Activated naive CD4-positive, alpha-beta T cell treated with anti-CD3 and anti-CD28 coated beads for 36 hours (primary cell): ENCODE measurements at regions not wholly inside any gene's neighbourhood (a gene's known extent, or its start where the extent isn't known, plus 50 kb on each side); places are given as distances from the start of the nearest gene placed in this dataset.

Experiments
- CTCF ChIA-PET: fragments of 350-600 bp; sonication (Branson Sonifier 250); formaldehyde crosslinking; loops from one replicate; lab custom pipeline; 2021; ENCODE audit warnings: antibody characterized with exemption; lab: Charles Lee
- DNase-seq: peaks from one replicate; pipeline ENCODE4 v3.0.0-alpha.2; 2020
- H3K27ac Mint-ChIP-seq: one replicate; pipeline ENCODE4 v1.8.0; 2021; ENCODE audit warnings: mild to moderate bottlenecking, mixed read lengths
- H3K27me3 Mint-ChIP-seq: one replicate; pipeline ENCODE4 v1.8.0; 2021; ENCODE audit warnings: low read depth, mixed read lengths
- H3K36me3 Mint-ChIP-seq: one replicate; pipeline ENCODE4 v1.8.0; 2021; ENCODE audit warnings: low read depth, mixed read lengths
- H3K4me1 Mint-ChIP-seq: one replicate; pipeline ENCODE4 v1.8.0; 2021; ENCODE audit warnings: low read depth, mixed read lengths
- H3K4me3 Mint-ChIP-seq: one replicate; pipeline ENCODE4 v1.8.0; 2021; ENCODE audit warnings: mild to moderate bottlenecking, moderate library complexity, mixed read lengths
- H3K9me3 Mint-ChIP-seq: one replicate; pipeline ENCODE4 v1.8.0; 2021; ENCODE audit warnings: mixed read lengths
- intact Hi-C: fragments of 100-400 bp; cut with micrococcal nuclease; formaldehyde crosslinking; loops from one replicate; pipeline ENCODE4 v1.15.1; 2023

GRCh38 chr5:164876793-164877192 lies 1371.4 kb downstream of the MAT2B start:
- CTCF ChIA-PET = no interaction called here

GRCh38 chr5:164881442-164881841 lies 1376.0 kb downstream of the MAT2B start:
- CTCF ChIA-PET = no interaction called here
- intact Hi-C loops = no loop called here
- no peak overlapping the region for H3K4me3 Mint-ChIP-seq
- DNase-seq = no peak
- no peak overlapping the region for H3K27ac Mint-ChIP-seq
- no peaks in the 10 kb centered on the region for H3K4me1 Mint-ChIP-seq
- no peaks in the 10 kb centered on the region for H3K36me3 Mint-ChIP-seq
- H3K27me3 Mint-ChIP-seq = no peaks in the 10 kb centered on the region
- H3K9me3 Mint-ChIP-seq = peaks cover 10% of the 10 kb centered on the region

More at GRCh38 chr5:164876793-164877192, 1371.4 kb downstream of the MAT2B start:
- no peak for DNase-seq
- H3K4me3 Mint-ChIP-seq = no peak overlapping the region
- no peaks in the 10 kb centered on the region for H3K27me3 Mint-ChIP-seq
- no peaks in the 10 kb centered on the region for H3K36me3 Mint-ChIP-seq
- H3K4me1 Mint-ChIP-seq = no peaks in the 10 kb centered on the region
- peaks cover 26% of the 10 kb centered on the region for H3K9me3 Mint-ChIP-seq
- intact Hi-C loops = no loop called here
- no peak overlapping the region for H3K27ac Mint-ChIP-seq

GRCh38 chr5:164885179-164885578 lies 1379.8 kb downstream of the MAT2B start:
- Mint-ChIP-seq H3K27ac (no peak overlapping the region), H3K27me3 (no peaks in the 10 kb centered on the region), H3K4me1 (no peaks in the 10 kb centered on the region), H3K36me3 (no peaks in the 10 kb centered on the region), H3K9me3 (peaks cover 7% of the 10 kb centered on the region), H3K4me3 (no peak overlapping the region)
- CTCF ChIA-PET = no interaction called here
- DNase-seq = no peak
- intact Hi-C loops = no loop called here

GRCh38 chr5:164893071-164893470 lies 1387.7 kb downstream of the MAT2B start:
- Mint-ChIP-seq H3K9me3 (peaks cover 12% of the 10 kb centered on the region), H3K4me1 (no peaks in the 10 kb centered on the region), H3K4me3 (no peak overlapping the region), H3K27ac (no peak overlapping the region), H3K36me3 (no peaks in the 10 kb centered on the region), H3K27me3 (no peaks in the 10 kb centered on the region)
- CTCF ChIA-PET = no interaction called here
- intact Hi-C loops = no loop called here
- no peak for DNase-seq

GRCh38 chr5:164898705-164899104 lies 1393.3 kb downstream of the MAT2B start:
- no peak for DNase-seq
- intact Hi-C loops = no loop called here
- peaks cover 14% of the 10 kb centered on the region for H3K9me3 Mint-ChIP-seq
- H3K4me3 Mint-ChIP-seq = no peak overlapping the region
- H3K27me3 Mint-ChIP-seq = no peaks in the 10 kb centered on the region
- H3K36me3 Mint-ChIP-seq = no peaks in the 10 kb centered on the region
- no peak overlapping the region for H3K27ac Mint-ChIP-seq
- CTCF ChIA-PET = no interaction called here
- H3K4me1 Mint-ChIP-seq = no peaks in the 10 kb centered on the region

GRCh38 chr5:164909673-164910072 lies 1404.3 kb downstream of the MAT2B start:
- CTCF ChIA-PET = interaction anchor here (0.6 kb wide), 1 partner anchor 526 kb away, joined by 3 read pairs; no protein-coding TSS in a partner anchor

GRCh38 chr5:164921722-164922121 lies 1416.3 kb downstream of the MAT2B start:
- intact Hi-C loops = no loop called here

More at GRCh38 chr5:164909673-164910072, 1404.3 kb downstream of the MAT2B start:
- intact Hi-C loops = no loop called here
- Mint-ChIP-seq H3K4me3 (no peak overlapping the region), H3K27me3 (no peaks in the 10 kb centered on the region), H3K36me3 (no peaks in the 10 kb centered on the region), H3K4me1 (no peaks in the 10 kb centered on the region), H3K27ac (no peak overlapping the region), H3K9me3 (peaks cover 5% of the 10 kb centered on the region)
- no peak for DNase-seq

GRCh38 chr5:164934039-164934438 lies 1428.6 kb downstream of the MAT2B start:
- intact Hi-C loops = no loop called here
- no peak for DNase-seq
- Mint-ChIP-seq H3K36me3 (no peaks in the 10 kb centered on the region), H3K27me3 (no peaks in the 10 kb centered on the region), H3K27ac (no peak overlapping the region), H3K4me1 (no peaks in the 10 kb centered on the region), H3K4me3 (no peak overlapping the region), H3K9me3 (peaks cover 29% of the 10 kb centered on the region)
- CTCF ChIA-PET = no interaction called here

More at GRCh38 chr5:164921722-164922121, 1416.3 kb downstream of the MAT2B start:
- no peak for DNase-seq
- H3K4me3 Mint-ChIP-seq = no peak overlapping the region
- H3K27ac Mint-ChIP-seq = no peak overlapping the region
- CTCF ChIA-PET = no interaction called here
- H3K4me1 Mint-ChIP-seq = no peaks in the 10 kb centered on the region
- no peaks in the 10 kb centered on the region for H3K36me3 Mint-ChIP-seq
- H3K27me3 Mint-ChIP-seq = no peaks in the 10 kb centered on the region
- peaks cover 22% of the 10 kb centered on the region for H3K9me3 Mint-ChIP-seq

- no peak for DNase-seq
- CTCF ChIA-PET = no interaction called here
- Mint-ChIP-seq H3K4me1 (no peaks in the 10 kb centered on the region), H3K9me3 (peaks cover 25% of the 10 kb centered on the region), H3K36me3 (no peaks in the 10 kb centered on the region), H3K27ac (no peak overlapping the region), H3K27me3 (no peaks in the 10 kb centered on the region), H3K4me3 (no peak overlapping the region)
- intact Hi-C loops = no loop called here
Observed at GRCh38 chr5:164934561-164934960, 1429.1 kb downstream of the MAT2B start.

GRCh38 chr5:164941132-164941531 lies 1435.7 kb downstream of the MAT2B start:
- Mint-ChIP-seq H3K4me1 (no peaks in the 10 kb centered on the region), H3K27ac (no peak overlapping the region), H3K4me3 (no peak overlapping the region), H3K27me3 (no peaks in the 10 kb centered on the region), H3K36me3 (no peaks in the 10 kb centered on the region), H3K9me3 (peaks cover 6% of the 10 kb centered on the region)
- intact Hi-C loops = no loop called here
- no peak for DNase-seq
- CTCF ChIA-PET = no interaction called here

GRCh38 chr5:164950927-164951326 lies 1445.5 kb downstream of the MAT2B start:
- DNase-seq = no peak
- Mint-ChIP-seq H3K36me3 (no peaks in the 10 kb centered on the region), H3K27ac (no peak overlapping the region), H3K4me1 (no peaks in the 10 kb centered on the region), H3K9me3 (peaks cover 11% of the 10 kb centered on the region), H3K4me3 (no peak overlapping the region), H3K27me3 (no peaks in the 10 kb centered on the region)
- intact Hi-C loops = no loop called here
- CTCF ChIA-PET = no interaction called here

GRCh38 chr5:164951570-164951969 lies 1446.2 kb downstream of the MAT2B start:
- DNase-seq = no peak
- Mint-ChIP-seq H3K27ac (no peak overlapping the region), H3K27me3 (no peaks in the 10 kb centered on the region), H3K36me3 (no peaks in the 10 kb centered on the region), H3K9me3 (peaks cover 11% of the 10 kb centered on the region), H3K4me3 (no peak overlapping the region), H3K4me1 (no peaks in the 10 kb centered on the region)
- CTCF ChIA-PET = no interaction called here
- intact Hi-C loops = no loop called here

GRCh38 chr5:164958688-164959087 lies 1453.3 kb downstream of the MAT2B start:
- no peak overlapping the region for H3K27ac Mint-ChIP-seq
- H3K4me1 Mint-ChIP-seq = no peaks in the 10 kb centered on the region
- intact Hi-C loops = no loop called here
- H3K36me3 Mint-ChIP-seq = no peaks in the 10 kb centered on the region
- DNase-seq = no peak
- no peaks in the 10 kb centered on the region for H3K27me3 Mint-ChIP-seq
- no peak overlapping the region for H3K4me3 Mint-ChIP-seq
- CTCF ChIA-PET = interaction anchor here (1.0 kb wide), 1 partner anchor 104 kb away, joined by 3 read pairs; no protein-coding TSS in a partner anchor
- H3K9me3 Mint-ChIP-seq = peaks cover 8% of the 10 kb centered on the region
